HG03520 (cell line): ENCODE measurements at regions not wholly inside any gene's neighbourhood (a gene's known extent, or its start where the extent isn't known, plus 50 kb on each side); places are given as distances from the start of the nearest gene placed in this dataset.

Experiments used
- ATAC-seq: cut with Tn5 transposase; IDR thresholded peaks from one replicate; pipeline ENCODE4 v1.9.1; 2021; ENCODE audit warnings: mild to moderate bottlenecking, moderate library complexity; ENCODE audit not compliant: unreplicated experiment

DNA sequence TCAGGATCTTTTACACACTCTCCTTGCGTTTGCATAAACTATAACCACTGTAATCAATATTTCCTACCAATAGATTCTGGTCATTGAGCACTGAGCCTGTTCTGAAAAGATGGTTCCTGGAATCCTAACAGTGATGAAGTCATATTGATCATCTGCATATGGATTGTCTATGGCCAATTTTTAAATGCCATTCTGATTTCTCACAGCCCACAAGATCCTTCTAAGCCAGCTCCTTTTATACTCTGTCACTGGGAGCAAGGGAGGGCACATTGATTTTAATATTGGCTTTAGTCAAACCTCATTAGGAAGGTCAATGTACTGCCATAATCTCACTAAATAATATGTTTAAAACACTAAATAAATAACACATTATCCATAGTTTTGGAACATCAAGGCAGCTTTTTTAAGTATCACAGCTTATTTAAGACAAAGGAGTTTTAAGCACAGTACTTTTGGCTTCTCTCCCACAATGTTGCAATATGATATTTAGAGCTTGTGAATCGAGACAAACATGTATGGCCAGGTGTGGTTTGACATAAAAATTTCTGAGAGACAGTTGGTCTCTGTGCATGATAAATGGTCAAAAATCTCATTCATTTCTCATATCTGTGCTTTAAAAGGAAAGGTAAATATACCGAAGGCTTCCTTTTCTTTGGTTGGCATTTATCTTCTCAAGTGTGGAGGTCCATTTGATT, 267.3 kb downstream of the MTX2 start:
- ATAC-seq: no peak

DNA sequence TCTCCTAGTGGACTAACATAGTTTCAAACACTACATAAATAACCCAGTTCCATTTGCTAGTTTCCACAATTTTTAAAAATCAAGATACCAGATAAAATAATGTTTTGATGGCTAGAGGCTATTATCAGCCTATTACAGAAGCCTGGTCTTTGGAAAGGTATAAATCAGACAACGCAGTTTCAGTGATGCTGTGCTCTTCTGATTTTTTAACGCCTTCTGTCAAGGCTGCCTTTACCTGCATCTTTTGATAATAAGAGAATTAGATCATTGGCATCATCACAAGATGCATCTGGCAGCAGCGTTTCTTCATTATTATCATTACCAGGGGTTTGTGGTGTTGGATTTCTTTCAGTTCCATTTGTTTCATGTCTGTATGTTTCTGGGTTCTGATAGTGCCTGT, 268.7 kb downstream of the MTX2 start:
- ATAC-seq: no peak

- no peak for ATAC-seq
Measured at GRCh38 chr2:176540995-176541394, 271.8 kb downstream of the MTX2 start.

GRCh38 chr2:176542476-176542875, 273.2 kb downstream of the MTX2 start:
- ATAC-seq: no peak

GRCh38 chr2:176544557-176544956, 275.3 kb downstream of the MTX2 start:
- no peak for ATAC-seq

DNA sequence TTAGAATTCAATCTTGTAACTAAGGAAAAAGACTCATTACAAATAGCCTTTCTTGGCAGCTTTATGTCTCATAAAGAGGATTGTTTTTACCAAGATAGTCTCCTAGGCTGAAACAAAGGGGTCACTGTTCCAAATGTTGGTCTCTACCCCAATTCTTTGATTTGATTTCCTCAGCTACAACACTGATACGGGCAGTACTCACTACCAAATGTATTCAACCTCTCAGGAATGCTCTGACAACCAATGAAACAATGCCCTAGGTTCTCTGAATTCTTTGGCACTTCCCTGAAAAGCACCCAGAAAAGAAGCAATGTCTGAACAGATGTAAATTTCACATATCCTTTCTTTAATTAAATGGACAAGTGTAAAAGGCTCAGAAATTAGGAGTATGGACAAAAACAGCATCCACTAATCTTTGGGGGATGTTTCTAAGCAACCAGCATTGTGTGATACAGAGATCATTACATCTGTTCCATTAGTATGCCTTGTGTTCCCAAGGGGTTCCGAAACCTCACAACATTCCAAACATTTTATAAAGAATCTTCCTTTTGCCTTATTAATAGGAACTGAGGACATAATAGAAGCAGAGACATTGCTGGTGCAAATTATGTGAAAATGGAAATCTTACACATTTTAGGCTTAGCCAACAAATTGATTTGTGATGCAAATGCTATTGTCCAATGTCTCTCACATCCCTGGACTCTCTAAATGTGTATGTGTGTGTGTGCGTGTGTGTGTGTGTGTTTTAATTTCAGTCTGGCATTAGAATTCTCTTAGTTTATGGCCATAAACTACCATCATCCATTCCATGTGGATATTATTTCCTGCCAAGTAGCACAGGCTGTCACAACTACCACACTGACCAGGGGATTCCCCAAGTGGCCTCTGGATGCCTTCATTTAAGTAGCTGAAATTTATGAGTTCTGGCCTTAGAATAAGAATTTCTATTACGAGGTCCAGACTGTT, 276.0 kb downstream of the MTX2 start:
- no peak for ATAC-seq

GRCh38 chr2:176546550-176546949, 277.3 kb downstream of the MTX2 start:
- no peak for ATAC-seq

DNA sequence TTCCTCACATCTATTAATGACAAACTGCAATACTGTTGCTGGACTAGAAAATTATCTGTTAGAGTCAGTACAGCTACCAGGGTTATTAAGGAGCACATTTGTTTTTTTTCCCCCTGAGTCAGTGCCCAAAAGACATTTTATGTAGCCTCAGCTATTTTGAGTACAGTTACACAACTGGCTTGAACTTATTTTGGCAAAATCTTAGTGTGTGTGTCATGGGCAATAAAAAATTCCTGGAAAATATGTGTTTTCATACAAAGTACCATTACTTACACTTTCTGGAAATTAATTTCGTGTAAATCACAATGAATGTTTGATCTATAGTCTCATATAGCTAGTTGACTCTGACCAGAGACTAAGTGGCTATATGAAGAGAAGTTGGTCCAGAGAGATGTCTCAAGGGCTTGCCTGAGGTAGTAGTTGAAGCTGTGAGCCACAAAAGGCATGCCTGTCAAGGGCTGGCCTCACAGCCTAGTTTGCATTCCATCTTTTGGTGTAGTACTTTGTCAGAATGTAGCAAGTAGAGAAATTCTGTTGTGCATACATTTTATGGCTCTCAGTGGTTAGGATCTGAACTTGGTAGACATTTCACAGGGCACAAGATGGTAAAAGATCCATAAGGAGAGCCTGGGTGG, 283.4 kb downstream of the MTX2 start:
- no peak for ATAC-seq

- no peak for ATAC-seq
Measured at GRCh38 chr2:176553685-176554100, 284.5 kb downstream of the MTX2 start.

GRCh38 chr2:176554101-176555048, 285.1 kb downstream of the MTX2 start:
- no peak for ATAC-seq

DNA sequence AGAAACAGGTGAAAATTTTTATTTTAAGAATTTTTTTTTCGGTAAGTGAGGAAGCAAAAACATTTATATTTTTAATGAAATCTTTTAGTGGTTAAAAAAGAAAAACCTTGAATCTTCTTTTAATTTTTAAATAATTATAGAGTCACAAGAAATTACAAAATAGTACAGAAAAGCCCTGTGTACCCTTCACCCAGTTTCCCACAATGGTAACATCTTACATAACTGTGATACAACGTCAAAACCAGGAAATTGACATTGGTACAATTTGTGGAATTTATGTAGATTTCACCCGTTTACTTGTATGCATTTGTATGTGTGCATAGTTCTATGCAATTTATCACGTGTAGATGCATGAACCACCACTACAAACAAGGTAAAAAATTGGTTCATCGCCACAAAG, 285.9 kb downstream of the MTX2 start:
- no peak for ATAC-seq

GRCh38 chr2:176555781-176556180, 286.5 kb downstream of the MTX2 start:
- no peak for ATAC-seq

- ATAC-seq: no peak
Measured at GRCh38 chr2:176556373-176556772, 287.1 kb downstream of the MTX2 start.

DNA sequence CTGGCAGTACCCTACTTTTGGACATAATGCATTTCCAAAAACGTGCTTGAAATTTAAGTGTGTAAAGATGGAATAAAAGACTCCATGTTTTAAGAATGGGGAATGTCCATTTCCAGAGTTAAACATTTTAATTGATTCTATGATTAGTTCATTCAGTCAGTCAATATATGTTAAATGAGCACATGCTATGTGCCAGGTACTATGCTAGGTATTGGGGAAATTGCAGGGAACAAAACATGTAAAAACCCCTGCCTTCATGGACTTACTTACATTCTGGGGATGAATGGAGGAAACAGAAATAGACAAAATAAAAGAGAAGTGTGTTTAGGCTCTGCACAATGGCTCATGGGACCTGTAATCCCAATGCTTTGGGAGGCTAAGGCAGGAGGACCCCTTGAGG, 288.6 kb downstream of the MTX2 start:
- ATAC-seq: no peak

DNA sequence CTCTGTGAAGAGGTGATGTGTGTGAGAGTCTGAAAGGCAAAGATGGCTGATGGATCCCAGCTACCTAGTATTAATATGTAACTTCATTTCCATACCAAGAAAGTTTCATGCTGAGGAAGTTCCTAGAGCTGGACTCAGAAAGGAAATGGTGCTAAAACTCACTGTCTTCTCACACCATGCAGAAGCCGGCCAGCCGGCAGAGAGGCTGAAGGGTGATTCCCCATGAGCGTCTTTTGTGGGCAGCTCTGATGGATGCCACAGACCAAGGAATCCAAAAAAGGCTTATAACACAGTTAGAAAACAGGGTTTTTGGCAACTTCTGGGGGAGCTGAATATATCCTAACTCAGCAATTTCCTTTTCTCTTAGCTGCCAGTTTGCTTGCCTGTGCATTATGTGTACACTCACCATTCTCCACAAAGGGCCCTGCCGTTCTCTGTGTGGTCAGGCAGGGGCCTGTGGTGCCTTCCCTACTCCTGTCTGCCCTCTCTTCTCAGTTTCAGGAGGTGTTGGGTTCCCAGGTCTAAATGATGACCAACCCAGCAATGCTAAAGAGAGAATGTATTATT, 289.4 kb downstream of the MTX2 start:
- no peak for ATAC-seq

GRCh38 chr2:176560296-176560695, 291.1 kb downstream of the MTX2 start:
- ATAC-seq: no peak

DNA sequence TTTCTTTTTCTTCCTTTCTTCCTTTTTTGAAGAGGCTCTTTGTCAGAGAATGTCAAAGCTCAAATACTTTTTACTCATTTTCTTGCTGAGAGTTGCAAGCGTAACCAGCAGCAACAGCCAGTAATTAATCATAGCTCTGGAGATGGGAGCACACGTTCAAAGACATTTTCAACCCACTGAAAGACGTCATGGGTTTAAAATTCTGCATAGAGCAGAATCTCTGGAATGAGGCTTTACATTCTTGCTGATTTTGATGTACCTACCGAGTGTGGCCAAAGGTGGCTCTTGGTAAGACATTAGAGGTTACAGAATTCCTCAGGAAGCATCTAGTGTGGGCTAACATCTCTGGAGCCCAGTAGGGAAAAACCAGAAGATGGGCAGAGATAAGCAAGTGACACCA, 292.5 kb downstream of the MTX2 start:
- no peak for ATAC-seq

DNA sequence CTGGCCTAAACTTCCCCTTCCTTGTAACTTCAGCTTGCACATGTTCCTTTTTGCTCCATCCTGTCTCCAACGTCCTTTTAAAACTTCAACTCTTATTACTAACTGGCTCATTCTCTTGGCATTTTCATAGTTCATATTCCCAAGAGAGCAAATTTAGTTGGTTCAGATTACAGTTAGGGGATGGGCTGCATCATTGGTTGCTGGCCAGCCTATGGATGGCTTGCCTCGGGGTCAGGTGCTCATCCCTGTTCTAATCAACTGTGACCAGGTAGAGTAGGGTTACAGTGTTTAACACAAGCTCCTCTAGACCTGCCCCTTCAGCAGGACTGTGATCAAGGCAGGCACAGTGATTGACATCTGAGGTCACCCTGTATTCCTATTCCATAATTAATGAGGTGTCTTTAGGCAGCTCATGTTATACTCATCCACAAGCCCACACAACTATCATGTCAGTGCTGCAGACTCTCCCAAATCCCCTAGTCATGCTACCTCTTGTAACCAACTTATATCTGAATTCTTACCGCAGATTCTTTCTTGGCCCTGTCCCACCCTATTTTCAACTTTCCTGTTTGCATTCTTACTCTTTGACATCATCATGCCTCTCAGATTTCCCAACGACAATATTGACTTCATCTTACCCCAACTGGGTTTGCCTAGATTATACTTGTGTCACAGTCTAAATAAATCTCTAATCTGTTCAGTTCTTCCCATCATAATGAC, 293.3 kb downstream of the MTX2 start:
- ATAC-seq: no peak

GRCh38 chr2:176565641-176566323, 296.5 kb downstream of the MTX2 start:
- no peak for ATAC-seq
